HepG2 (cell line): ENCODE measurements at regions not wholly inside any gene's neighbourhood (a gene's known extent, or its start where the extent isn't known, plus 50 kb on each side); places are given as distances from the start of the nearest gene placed in this dataset.

Source experiments
- ATAC-seq: fragments of 200-7000 bp; cut with Tn5 transposase; 3 replicates; pipeline ENCODE4 v1.9.1; 2020; ENCODE audit warnings: mild to moderate bottlenecking, moderate library complexity
- BruUV-seq: library from RNA; stranded (reverse); fragments of 400-500 nt; replicated peaks from 2 replicates; lab custom pipeline; 2021; lab: Mats Ljungman, UMichigan
- CTCF ChIA-PET: fragments of 300-600 bp; formaldehyde crosslinking; extraction: SDS; loops from one replicate; lab custom pipeline; 2021; ENCODE audit warnings: low total read pairs, inconsistent platforms, low intra/inter-chr PET ratio; lab: Yijun Ruan, JAX
- POLR2A ChIA-PET: fragments of 350-600 bp; sonication (Branson Sonifier 250); formaldehyde crosslinking; loops from one replicate; lab custom pipeline; 2020; ENCODE audit warnings: antibody characterized with exemption, inconsistent platforms; lab: Yijun Ruan, JAX
- DNase-seq: peaks from one replicate; pipeline ENCODE4 v3.0.0-alpha.2; 2015; ENCODE audit warnings: low spot score
- FAIRE-seq: peaks from 3 replicates; lab custom pipeline; 2011; peaks lifted over from hg19 to GRCh38; lab: Jason Lieb, UNC
- H2AFZ ChIP-seq: one replicate; pipeline ENCODE4 v1.6.1; 2011; ENCODE audit warnings: low read length, inconsistent platforms
- H3K27ac ChIP-seq: fragments of 300-600 bp; 3 replicates; pipeline ENCODE4 v1.8.0; 2011; ENCODE audit warnings: mixed run types, mild to moderate bottlenecking, mixed read lengths, low read length, inconsistent platforms; ENCODE audit not compliant: insufficient read depth; ENCODE audit errors: extremely low read length
- H3K27me3 ChIP-seq, 2 experiments: fragments of 200-600 bp in 1 of 2; 2 replicates in 1 of 2; 3 replicates in 1 of 2; pipeline versions ENCODE4 v1.6.0 to v1.8.0; 2011; ENCODE audit warnings: low read length in 2 of 2, mild to moderate bottlenecking in 2 of 2, moderate library complexity in 2 of 2, inconsistent platforms in 1 of 2; ENCODE audit not compliant: insufficient read depth in 2 of 2, control insufficient read depth in 1 of 2
- H3K36me3 ChIP-seq, 2 experiments: fragments of 200-600 bp in 1 of 2; replicated peaks in 1 of 2; 2 replicates in 1 of 2; 3 replicates in 1 of 2; pipeline versions ENCODE4 v1.5.1 to v1.8.0; 2011; ENCODE audit warnings: low read length in 2 of 2, inconsistent platforms in 1 of 2; ENCODE audit not compliant: insufficient read depth in 2 of 2, control insufficient read depth in 1 of 2
- H3K4me1 ChIP-seq: 2 replicates; pipeline ENCODE4 v1.5.1; 2012; ENCODE audit warnings: low read length, inconsistent platforms; ENCODE audit not compliant: insufficient read depth
- H3K4me2 ChIP-seq: 2 replicates; pipeline ENCODE4 v1.6.0; 2011; ENCODE audit warnings: low read depth, low read length, inconsistent platforms
- H3K4me3 ChIP-seq, 3 experiments: fragments of 200-600 bp in 1 of 3; sonication (generic), shearing (Covaris generic) in 1 of 3; replicated peaks in 1 of 3; 2 replicates each; pipeline ENCODE4 v1.5.1; 2011 to 2016; ENCODE audit warnings: low read length in 3 of 3, inconsistent platforms in 2 of 3, low read depth in 2 of 3, mild to moderate bottlenecking in 2 of 3, control low read depth in 1 of 3, mixed read lengths in 1 of 3; ENCODE audit not compliant: insufficient read depth in 1 of 3
- H3K79me2 ChIP-seq: one replicate; pipeline ENCODE4 v1.6.1; 2011; ENCODE audit warnings: low read length, inconsistent platforms; ENCODE audit not compliant: insufficient read depth
- H3K9ac ChIP-seq: 2 replicates; pipeline ENCODE4 v1.6.0; 2011; ENCODE audit warnings: mild to moderate bottlenecking, low read depth, low read length, inconsistent platforms; ENCODE audit not compliant: insufficient read depth
- H3K9me3 ChIP-seq: 2 replicates; pipeline ENCODE4 v1.5.1; 2012; ENCODE audit warnings: mild to moderate bottlenecking, low read length
- H4K20me1 ChIP-seq: 2 replicates; pipeline ENCODE4 v1.6.0; 2011; ENCODE audit warnings: inconsistent platforms, mild to moderate bottlenecking, low read length, moderate library complexity; ENCODE audit not compliant: insufficient read depth
- ATF7-NPFF ChIP-seq: sonication (generic); formaldehyde crosslinking; IDR thresholded peaks from 2 replicates; pipeline ENCODE4 v1.8.1; 2023; ENCODE audit warnings: mild to moderate bottlenecking, low read depth, missing genetic modification reagents, moderate library complexity
- EHMT2 ChIP-seq: fragments of 200-600 bp; sonication (generic); IDR thresholded peaks from 2 replicates; pipeline ENCODE4 v1.7.0; 2017; ENCODE audit warnings: antibody characterized with exemption, low read depth, low read length, borderline replicate concordance
- ZNF431 ChIP-seq: sonication (generic); formaldehyde crosslinking; IDR thresholded peaks from 2 replicates; pipeline ENCODE4 v1.9.0; 2022; ENCODE audit warnings: missing genetic modification reagents, low read depth, mild to moderate bottlenecking, borderline replicate concordance
- WGBS: methylation state at CpG from one replicate; pipeline ENCODE4 v1.1.6; 2017; ENCODE audit warnings: low lambda C conversion rate; 5-methylcytosine and 5-hydroxymethylcytosine counted together
- in situ Hi-C: cut with HindIII; loops from 2 replicates; pipeline ENCODE4 v1.10.0; 2017; ENCODE audit warnings: low pct_unique_long_range_greater_than_20kb; ENCODE audit not compliant: extremely low pct_ligation_motif_present
- intact Hi-C: fragments of 100-400 bp; cut with micrococcal nuclease; formaldehyde crosslinking; loops from one replicate; pipeline ENCODE4 v1.10.0; 2022; ENCODE audit not compliant: unreplicated experiment
- TF ChIP-seq, protein P1 (sequence below), 2 experiments: sonication (generic) in 1 of 2; formaldehyde crosslinking in 1 of 2; IDR thresholded peaks; 2 replicates each; pipeline versions ENCODE4 v1.6.1 to v1.9.0; 2014 to 2022; ENCODE audit warnings: antibody characterized with exemption in 1 of 2, borderline replicate concordance in 1 of 2, inconsistent platforms in 1 of 2, low read depth in 1 of 2, missing genetic modification reagents in 1 of 2
- TF ChIP-seq, protein P2 (sequence below): sonication (generic); formaldehyde crosslinking; IDR thresholded peaks from 2 replicates; pipeline ENCODE4 v1.4.0; 2020; ENCODE audit warnings: missing genetic modification reagents
- TF ChIP-seq, protein P3 (sequence below): sonication (generic); formaldehyde crosslinking; IDR thresholded peaks from 2 replicates; pipeline ENCODE4 v1.4.0; 2020; ENCODE audit warnings: missing genetic modification reagents, mild to moderate bottlenecking, borderline replicate concordance
- TF ChIP-seq, protein P4 (sequence below): sonication (generic); formaldehyde crosslinking; IDR thresholded peaks from 2 replicates; pipeline ENCODE4 v1.5.1; 2020; ENCODE audit warnings: mild to moderate bottlenecking, missing genetic modification reagents

DNA sequence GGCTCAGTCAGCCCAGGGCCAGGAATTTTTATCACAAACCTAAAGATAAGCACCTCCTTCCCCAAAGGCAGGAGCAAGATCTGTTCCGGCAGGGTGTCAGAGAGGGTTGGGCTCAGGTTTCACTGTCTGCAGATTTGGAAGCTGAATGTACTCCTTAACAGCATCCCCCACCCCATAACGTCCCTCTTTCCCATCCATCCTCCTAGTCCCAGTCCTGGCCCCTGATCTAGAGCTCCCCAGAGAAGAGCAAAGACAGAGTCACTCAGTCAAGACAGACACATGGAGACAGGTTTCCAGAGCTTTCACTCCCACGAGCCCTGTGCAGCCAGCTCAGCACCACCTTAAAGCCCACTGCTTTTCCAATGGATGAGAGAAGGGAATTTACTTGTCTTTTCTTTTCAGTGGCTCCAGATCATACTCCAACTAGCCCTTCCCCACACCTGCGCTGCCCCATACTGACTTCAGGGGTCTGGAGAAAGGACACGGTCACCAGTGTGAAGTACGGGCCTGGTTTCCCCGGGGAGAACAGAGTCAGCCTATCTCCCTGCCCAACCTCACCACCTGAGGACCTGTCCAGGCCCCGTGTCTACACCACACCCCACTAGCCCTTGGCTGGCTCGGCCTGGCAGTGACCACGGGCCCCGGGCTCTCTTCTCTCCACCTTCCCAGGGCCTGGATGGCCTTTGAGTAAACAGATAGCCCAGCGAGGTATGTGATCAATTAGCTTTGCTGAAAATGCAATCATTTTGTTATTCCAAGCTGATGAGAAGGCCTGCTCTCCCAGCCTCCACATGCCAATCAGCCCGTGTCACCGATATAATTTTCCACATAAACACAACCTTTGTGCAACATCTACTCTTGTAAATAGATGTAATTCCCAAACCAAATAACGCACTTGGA lies 249.1 kb downstream of the FOXD2 start (continued):
- TF ChIP-seq, protein P1, sequence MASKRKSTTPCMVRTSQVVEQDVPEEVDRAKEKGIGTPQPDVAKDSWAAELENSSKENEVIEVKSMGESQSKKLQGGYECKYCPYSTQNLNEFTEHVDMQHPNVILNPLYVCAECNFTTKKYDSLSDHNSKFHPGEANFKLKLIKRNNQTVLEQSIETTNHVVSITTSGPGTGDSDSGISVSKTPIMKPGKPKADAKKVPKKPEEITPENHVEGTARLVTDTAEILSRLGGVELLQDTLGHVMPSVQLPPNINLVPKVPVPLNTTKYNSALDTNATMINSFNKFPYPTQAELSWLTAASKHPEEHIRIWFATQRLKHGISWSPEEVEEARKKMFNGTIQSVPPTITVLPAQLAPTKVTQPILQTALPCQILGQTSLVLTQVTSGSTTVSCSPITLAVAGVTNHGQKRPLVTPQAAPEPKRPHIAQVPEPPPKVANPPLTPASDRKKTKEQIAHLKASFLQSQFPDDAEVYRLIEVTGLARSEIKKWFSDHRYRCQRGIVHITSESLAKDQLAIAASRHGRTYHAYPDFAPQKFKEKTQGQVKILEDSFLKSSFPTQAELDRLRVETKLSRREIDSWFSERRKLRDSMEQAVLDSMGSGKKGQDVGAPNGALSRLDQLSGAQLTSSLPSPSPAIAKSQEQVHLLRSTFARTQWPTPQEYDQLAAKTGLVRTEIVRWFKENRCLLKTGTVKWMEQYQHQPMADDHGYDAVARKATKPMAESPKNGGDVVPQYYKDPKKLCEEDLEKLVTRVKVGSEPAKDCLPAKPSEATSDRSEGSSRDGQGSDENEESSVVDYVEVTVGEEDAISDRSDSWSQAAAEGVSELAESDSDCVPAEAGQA (IDR thresholded peaks at IDR 0.05; ENCODE audit: low read depth) = no peak
- TF ChIP-seq, protein P1 (CRISPR knock-in tag; IDR thresholded peaks at IDR 0.05; ENCODE audit: borderline replicate concordance) = no peak

DNA sequence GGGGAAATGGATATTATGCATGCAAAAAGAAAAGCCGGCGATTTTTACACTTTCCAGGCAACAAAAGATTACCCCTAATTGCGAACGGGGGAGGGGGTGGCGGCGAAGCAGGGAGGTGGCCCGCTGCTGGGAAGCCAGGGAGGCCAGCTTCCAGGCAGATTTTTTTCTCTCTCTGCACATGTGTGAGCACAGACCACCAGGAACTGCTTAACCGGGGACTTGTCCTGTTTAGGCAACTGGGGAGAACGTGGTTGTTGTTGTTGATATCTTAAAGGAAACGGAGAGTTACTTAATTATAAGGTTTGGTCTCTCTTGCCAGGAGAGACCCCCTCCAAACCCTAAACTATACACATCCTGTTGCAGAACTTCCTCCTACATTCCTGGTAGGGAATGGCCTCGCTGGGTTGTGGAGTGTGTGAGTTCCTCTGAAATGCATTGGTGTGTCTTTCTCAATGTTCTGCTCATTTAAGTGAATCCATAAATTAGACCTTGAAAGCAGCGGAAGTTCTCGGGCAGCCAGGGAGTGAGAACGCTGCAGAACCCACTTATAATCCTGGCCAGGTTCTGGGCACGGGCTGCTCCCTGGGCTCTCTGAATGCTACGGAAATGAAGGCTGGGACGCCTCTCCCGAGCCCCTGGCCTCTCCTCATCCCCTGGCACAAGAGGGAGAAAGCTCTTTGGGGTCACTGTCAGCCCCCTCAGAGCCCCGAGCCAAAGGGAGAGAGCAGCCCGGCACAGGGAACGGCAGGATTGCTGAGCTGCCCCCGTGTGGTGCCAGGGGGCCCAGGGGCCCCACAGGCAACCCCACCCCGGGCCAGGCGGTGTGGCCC lies 250.0 kb downstream of the FOXD2 start:
- Histone ChIP-seq H4K20me1 (no peaks in the 10 kb centered on the region), H3K27me3 (peaks cover 7 to 38% of the 10 kb centered on the region in 2 experiments; a peak in 3 of 5 replicates), H3K27ac (no peak overlapping the region), H3K9ac (no peak overlapping the region), H3K9me3 (no peaks in the 10 kb centered on the region), H3K4me1 (no peaks in the 10 kb centered on the region), H3K36me3 (no peaks in the 10 kb centered on the region), H3K4me3 (no peak overlapping the region), H3K79me2 (no peaks in the 10 kb centered on the region), H3K4me2 (no peak overlapping the region), H2AFZ (no peak overlapping the region)
- CTCF ChIA-PET = no interaction called here
- POLR2A ChIA-PET = no interaction called here
- 38% methylated on average over 15 of the region's 24 CpGs for WGBS
- no peak for FAIRE-seq
- in situ Hi-C loops (no loop called here), intact Hi-C loops (no loop called here)
- no peak for ATAC-seq
- DNase-seq = no peak
- BruUV-seq = no TSS peak
- TF ChIP-seq EHMT2 = no peak
- TF ChIP-seq, protein P2, sequence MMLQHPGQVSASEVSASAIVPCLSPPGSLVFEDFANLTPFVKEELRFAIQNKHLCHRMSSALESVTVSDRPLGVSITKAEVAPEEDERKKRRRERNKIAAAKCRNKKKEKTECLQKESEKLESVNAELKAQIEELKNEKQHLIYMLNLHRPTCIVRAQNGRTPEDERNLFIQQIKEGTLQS (CRISPR knock-in tag) = no peak
- TF ChIP-seq, protein P3, sequence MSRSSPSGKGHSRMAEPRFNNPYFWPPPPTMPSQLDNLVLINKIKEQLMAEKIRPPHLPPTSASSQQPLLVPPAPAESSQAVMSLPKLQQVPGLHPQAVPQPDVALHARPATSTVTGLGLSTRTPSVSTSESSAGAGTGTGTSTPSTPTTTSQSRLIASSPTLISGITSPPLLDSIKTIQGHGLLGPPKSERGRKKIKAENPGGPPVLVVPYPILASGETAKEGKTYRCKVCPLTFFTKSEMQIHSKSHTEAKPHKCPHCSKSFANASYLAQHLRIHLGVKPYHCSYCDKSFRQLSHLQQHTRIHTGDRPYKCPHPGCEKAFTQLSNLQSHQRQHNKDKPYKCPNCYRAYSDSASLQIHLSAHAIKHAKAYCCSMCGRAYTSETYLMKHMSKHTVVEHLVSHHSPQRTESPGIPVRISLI (CRISPR knock-in tag) = no peak
- no peak for TF ChIP-seq ATF7-NPFF (CRISPR knock-in tag)
- TF ChIP-seq, protein P4, sequence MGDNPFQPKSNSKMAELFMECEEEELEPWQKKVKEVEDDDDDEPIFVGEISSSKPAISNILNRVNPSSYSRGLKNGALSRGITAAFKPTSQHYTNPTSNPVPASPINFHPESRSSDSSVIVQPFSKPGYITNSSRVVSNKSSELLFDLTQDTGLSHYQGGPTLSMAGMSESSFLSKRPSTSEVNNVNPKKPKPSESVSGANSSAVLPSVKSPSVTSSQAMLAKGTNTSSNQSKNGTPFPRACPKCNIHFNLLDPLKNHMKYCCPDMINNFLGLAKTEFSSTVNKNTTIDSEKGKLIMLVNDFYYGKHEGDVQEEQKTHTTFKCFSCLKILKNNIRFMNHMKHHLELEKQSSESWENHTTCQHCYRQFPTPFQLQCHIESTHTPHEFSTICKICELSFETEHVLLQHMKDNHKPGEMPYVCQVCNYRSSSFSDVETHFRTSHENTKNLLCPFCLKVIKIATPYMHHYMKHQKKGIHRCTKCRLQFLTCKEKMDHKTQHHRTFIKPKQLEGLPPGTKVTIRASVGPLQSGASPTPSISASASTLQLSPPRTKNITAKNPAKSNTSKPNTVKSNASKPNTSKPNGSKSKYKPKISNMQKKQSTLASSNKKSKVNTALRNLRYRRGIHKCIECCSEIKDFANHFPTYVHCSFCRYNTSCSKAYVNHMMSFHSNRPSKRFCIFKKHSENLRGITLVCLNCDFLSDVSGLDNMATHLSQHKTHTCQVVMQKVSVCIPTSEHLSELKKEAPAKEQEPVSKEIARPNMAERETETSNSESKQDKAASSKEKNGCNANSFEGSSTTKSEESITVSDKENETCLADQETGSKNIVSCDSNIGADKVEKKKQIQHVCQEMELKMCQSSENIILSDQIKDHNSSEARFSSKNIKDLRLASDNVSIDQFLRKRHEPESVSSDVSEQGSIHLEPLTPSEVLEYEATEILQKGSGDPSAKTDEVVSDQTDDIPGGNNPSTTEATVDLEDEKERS (CRISPR knock-in tag) = no peak
- no peak for TF ChIP-seq ZNF431 (CRISPR knock-in tag)
